Mucosa of descending colon (tissue), 3 donors: ENCODE measurements at regions not wholly inside any gene's neighbourhood (a gene's known extent, or its start where the extent isn't known, plus 50 kb on each side); places are given as distances from the start of the nearest gene placed in this dataset.
"Not testable (repeated sequence)": the region's sequence is repeated elsewhere in the genome, so short reads cannot be mapped to it uniquely, and the experiment has no call there.

Experiments
- ATAC-seq: fragments of 200-7000 bp; cut with Tn5 transposase; one replicate; pipeline ENCODE4 v1.9.1; 2020; ENCODE audit warnings: mild to moderate bottlenecking, moderate library complexity
- DNase-seq, 3 donors: peaks; one replicate each; pipeline ENCODE4 v3.0.0-alpha.2; 2020
- H3K36me3 ChIP-seq: fragments of 200-600 bp; one replicate; pipeline ENCODE4 v1.8.0; 2021; ENCODE audit warnings: low read depth, mild to moderate bottlenecking
- H3K4me1 ChIP-seq: fragments of 200-600 bp; one replicate; pipeline ENCODE4 v1.8.0; 2021; ENCODE audit warnings: low read depth, mild to moderate bottlenecking
- H3K4me3 ChIP-seq: fragments of 200-600 bp; one replicate; pipeline ENCODE4 v1.8.0; 2021; ENCODE audit warnings: mild to moderate bottlenecking
- H3K9me3 ChIP-seq: fragments of 200-600 bp; one replicate; pipeline ENCODE4 v1.8.0; 2021; ENCODE audit warnings: mild to moderate bottlenecking
- intact Hi-C, 2 donors: fragments of 100-400 bp; cut with DNase I in 1 of 2; cut with micrococcal nuclease in 1 of 2; formaldehyde crosslinking; loops; one replicate each; pipeline versions ENCODE4 v1.11.0 to v1.11.1; 2022; cut with DNase I, micrococcal nuclease
- TF ChIP-seq, protein P1 (sequence below): fragments of 200-600 bp; IDR thresholded peaks from one replicate; pipeline ENCODE4 v1.8.0; 2022; ENCODE audit warnings: antibody characterized with exemption, mild to moderate bottlenecking
- donor health status: DM: no; HTN: no; CAD: no; lungs with moderate emphysema.
- donor health status: DM: no; HTN: no; CAD: no.
- donor health status: DM: no; HTN: yes; CAD: no.

DNA sequence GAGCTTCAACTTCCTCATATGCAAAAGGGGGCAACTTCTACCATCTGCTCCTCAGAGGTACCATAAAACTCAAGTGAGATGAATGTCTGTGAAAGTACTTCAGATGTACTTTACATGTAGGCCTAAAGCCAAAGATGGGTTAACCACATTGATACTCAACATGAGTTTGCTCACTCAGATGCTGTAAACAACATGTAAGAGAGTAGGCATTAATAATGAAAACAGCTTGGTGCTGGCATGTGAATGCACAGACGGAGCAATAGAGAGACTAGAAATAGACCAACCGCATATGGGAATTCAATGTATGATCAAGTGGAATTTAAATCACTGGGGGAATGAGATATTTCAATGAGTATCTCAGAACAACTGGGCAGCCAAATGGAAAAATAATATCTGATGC, 143.8 kb upstream of the CDYL start:
- Histone ChIP-seq H3K4me1 (no peaks in the 10 kb centered on the region), H3K4me3 (no peak overlapping the region), H3K9me3 (peaks cover 18% of the 10 kb centered on the region), H3K36me3 (no peaks in the 10 kb centered on the region)
- TF ChIP-seq, protein P1, sequence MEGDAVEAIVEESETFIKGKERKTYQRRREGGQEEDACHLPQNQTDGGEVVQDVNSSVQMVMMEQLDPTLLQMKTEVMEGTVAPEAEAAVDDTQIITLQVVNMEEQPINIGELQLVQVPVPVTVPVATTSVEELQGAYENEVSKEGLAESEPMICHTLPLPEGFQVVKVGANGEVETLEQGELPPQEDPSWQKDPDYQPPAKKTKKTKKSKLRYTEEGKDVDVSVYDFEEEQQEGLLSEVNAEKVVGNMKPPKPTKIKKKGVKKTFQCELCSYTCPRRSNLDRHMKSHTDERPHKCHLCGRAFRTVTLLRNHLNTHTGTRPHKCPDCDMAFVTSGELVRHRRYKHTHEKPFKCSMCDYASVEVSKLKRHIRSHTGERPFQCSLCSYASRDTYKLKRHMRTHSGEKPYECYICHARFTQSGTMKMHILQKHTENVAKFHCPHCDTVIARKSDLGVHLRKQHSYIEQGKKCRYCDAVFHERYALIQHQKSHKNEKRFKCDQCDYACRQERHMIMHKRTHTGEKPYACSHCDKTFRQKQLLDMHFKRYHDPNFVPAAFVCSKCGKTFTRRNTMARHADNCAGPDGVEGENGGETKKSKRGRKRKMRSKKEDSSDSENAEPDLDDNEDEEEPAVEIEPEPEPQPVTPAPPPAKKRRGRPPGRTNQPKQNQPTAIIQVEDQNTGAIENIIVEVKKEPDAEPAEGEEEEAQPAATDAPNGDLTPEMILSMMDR = no peak
- DNase-seq = no peak
- ATAC-seq = no peak
- intact Hi-C loops = no loop called here

DNA sequence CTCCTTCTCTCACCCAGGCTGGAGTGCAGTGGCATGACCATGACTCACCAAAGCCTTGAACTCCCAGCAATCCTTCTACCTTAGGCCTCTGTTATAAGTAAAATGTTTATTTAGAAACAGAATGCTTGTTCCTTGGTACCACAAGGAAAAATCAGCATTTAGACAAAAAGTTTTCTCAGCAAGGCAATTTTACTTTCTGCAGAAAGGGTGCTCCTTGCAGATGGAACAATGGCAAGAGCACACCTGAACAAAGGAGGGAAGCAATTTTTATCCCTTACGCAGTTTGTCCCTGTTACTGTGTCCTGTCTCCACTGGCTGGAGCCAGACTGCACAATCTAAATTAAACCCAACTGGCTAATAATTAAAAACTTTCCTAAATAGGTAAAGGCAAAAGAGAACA, 146.4 kb upstream of the CDYL start:
- intact Hi-C loops, H3K4me1 ChIP-seq, H3K36me3 ChIP-seq, H3K4me3 ChIP-seq, ATAC-seq, DNase-seq: not testable (repeated sequence)
- H3K9me3 ChIP-seq = peaks cover 18% of the 10 kb centered on the region

GRCh38 chr6:4625557-4625956, 150.6 kb upstream of the CDYL start:
- ATAC-seq (no peak), DNase-seq (no peak)
- intact Hi-C loops = no loop called here
- TF ChIP-seq, protein P1 = no peak
- Histone ChIP-seq H3K4me3 (no peak overlapping the region), H3K9me3 (peaks cover 14% of the 10 kb centered on the region), H3K36me3 (no peaks in the 10 kb centered on the region), H3K4me1 (no peaks in the 10 kb centered on the region)

GRCh38 chr6:4624726-4625125, 151.5 kb upstream of the CDYL start:
- Histone ChIP-seq H3K36me3 (no peaks in the 10 kb centered on the region), H3K4me1 (no peaks in the 10 kb centered on the region), H3K9me3 (peaks cover 6% of the 10 kb centered on the region), H3K4me3 (no peak overlapping the region)
- TF ChIP-seq, protein P1 = no peak
- intact Hi-C loops = no loop called here
- no peak for DNase-seq
- no peak for ATAC-seq

DNA sequence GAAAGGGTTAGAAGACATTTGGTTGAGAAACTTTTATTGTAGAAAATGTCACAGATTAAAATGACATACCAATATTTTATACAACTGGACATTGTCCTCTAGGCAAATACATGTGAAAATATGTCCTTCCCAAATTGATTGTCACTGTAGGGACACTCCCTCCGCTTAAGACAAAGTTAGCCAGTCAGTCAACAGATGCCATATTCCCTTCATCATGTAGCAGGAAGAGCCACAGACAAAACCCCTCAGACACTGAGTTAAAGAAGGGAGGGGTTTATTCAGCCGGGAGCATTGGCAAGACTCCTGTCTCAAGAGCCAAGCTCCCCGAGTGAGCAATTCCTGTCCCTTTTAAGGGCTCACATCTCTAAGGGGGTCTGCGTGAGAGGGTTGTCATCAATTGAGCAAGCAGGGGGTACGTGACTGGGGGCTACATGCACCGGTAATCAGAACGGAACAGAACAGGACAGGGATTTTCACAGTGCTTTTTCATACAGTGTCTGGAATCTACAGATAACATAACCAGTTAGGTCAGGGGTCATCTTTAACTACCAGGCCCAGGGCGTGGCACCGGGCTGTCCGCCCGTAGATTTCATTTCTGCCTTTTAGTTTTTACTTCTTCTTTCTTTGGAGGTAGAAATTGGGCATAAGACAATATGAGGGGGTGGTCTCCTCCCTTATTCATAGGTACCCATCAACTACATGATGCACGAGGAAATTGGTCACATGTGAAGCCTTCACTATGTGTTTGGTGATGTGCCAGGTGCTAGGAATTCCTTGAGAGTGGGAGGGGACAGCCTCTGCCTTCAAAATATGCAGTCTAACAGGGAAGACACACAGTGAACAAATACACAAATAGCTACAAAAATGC, 155.7 kb upstream of the CDYL start:
- intact Hi-C loops = no loop called here
- no peak overlapping the region for H3K4me3 ChIP-seq
- TF ChIP-seq, protein P1 = no peak
- ATAC-seq (no peak), DNase-seq (no peak)
- no peaks in the 10 kb centered on the region for H3K9me3 ChIP-seq
- H3K36me3 ChIP-seq = no peaks in the 10 kb centered on the region
- H3K4me1 ChIP-seq = no peaks in the 10 kb centered on the region

DNA sequence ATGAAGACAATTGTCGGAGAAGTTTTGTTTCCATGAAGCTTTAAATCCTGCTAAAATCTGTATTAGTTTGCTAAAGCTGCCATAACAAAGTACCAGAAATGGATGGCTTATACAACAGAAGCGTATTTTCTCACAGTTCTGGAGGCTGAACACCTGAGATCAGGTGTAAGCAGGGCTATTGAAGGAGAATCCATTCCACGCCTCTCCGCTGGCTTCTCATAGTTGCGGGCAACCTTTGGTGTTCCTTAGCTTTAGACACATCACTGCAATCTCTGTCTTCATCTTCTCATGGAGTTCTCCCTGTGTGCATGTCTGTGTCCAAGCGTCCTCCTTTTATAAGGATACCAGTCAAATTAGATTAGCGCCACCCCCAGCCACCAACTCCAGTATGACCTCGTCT, 159.9 kb upstream of the CDYL start:
- H3K4me1 ChIP-seq = no peaks in the 10 kb centered on the region
- DNase-seq (no peak), ATAC-seq (no peak)
- H3K4me3 ChIP-seq = no peak overlapping the region
- no peaks in the 10 kb centered on the region for H3K9me3 ChIP-seq
- H3K36me3 ChIP-seq = no peaks in the 10 kb centered on the region
- intact Hi-C loops = no loop called here
- TF ChIP-seq, protein P1 = no peak
